SK-N-SH (cell line): ENCODE measurements at regions not wholly inside any gene's neighbourhood (a gene's known extent, or its start where the extent isn't known, plus 50 kb on each side); places are given as distances from the start of the nearest gene placed in this dataset.
"Not testable (repeated sequence)": the region's sequence is repeated elsewhere in the genome, so short reads cannot be mapped to it uniquely, and the experiment has no call there.

Experiments used
- CHD2 ChIP-seq: fragments of 150-350 bp; IDR thresholded peaks from 2 replicates; pipeline ENCODE4 v1.6.1; 2018; ENCODE audit warnings: low read length; ENCODE audit not compliant: partially characterized antibody
- EP300 ChIP-seq, 2 experiments: IDR thresholded peaks; 2 replicates each; pipeline versions ENCODE4 v1.4.0 to v1.6.1; 2012; ENCODE audit warnings: borderline replicate concordance in 1 of 2, low read depth in 1 of 2, low read length in 1 of 2
- EZH2phosphoT487 ChIP-seq: fragments of 200-600 bp; sonication (generic); IDR thresholded peaks from 2 replicates; pipeline ENCODE4 v1.6.1; 2017; ENCODE audit warnings: low read depth, mixed run types, mild to moderate bottlenecking, antibody characterized with exemption, moderate library complexity, borderline replicate concordance
- RFX5 ChIP-seq: IDR thresholded peaks from 2 replicates; pipeline ENCODE4 v1.6.1; 2012; ENCODE audit warnings: mild to moderate bottlenecking, improper control_type of control experiment, low read length
- TAF1 ChIP-seq: IDR thresholded peaks from 2 replicates; pipeline ENCODE4 v1.6.1; 2012; ENCODE audit warnings: low read depth, mild to moderate bottlenecking, low read length, moderate library complexity, borderline replicate concordance
- TCF12 ChIP-seq: IDR thresholded peaks from 2 replicates; pipeline ENCODE4 v1.4.0; 2012
- TEAD4 ChIP-seq: IDR thresholded peaks from 2 replicates; pipeline ENCODE4 v1.4.0; 2012; ENCODE audit warnings: mild to moderate bottlenecking, borderline replicate concordance; ENCODE audit not compliant: insufficient read depth
- TF ChIP-seq, protein P1 (sequence below): fragments of 200-600 bp; sonication (generic); IDR thresholded peaks from 2 replicates; pipeline ENCODE4 v1.6.1; 2017; ENCODE audit warnings: antibody characterized with exemption, mild to moderate bottlenecking, moderate library complexity
- TF ChIP-seq, protein P2 (sequence below): IDR thresholded peaks from 2 replicates; pipeline ENCODE4 v1.4.0; 2012; ENCODE audit warnings: low read depth
- TF ChIP-seq, protein P3 (sequence below): fragments of 150-350 bp; IDR thresholded peaks from 2 replicates; pipeline ENCODE4 v1.6.1; 2017; ENCODE audit warnings: antibody characterized with exemption, low read length, low read depth, borderline replicate concordance
- TF ChIP-seq, protein P4 (sequence below): IDR thresholded peaks from 2 replicates; pipeline ENCODE4 v1.6.1; 2012; ENCODE audit warnings: mild to moderate bottlenecking, low read depth, low read length, moderate library complexity

DNA sequence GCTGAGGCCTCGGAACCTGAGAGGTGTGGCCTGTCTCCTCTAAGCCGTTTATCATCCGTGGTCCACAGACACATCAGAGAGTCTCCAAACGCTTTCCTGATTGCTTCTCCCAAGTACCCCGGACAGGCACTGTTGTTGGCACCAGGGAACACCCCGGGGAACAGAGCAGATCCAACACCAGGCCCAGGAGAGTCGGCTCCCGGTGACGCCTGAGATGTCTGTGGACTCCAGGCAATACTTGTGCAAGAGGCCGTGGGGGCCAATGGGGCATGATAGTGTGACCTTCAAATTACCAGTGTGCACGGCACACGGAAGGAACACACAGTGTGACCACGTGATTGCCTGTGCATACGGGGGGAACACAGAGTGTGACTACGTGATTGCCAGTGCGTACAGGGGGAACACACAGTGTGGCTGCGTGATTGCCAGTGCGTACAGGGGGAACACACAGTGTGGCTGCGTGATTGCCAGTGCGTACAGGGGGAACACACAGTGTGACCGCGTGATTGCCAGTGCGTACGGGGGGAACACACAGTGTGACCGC, 136.6 kb downstream of the RTP5 start:
- TF ChIP-seq TCF12; TEAD4; EZH2phosphoT487; TAF1; CHD2; RFX5; EP300 (IDR thresholded peaks at IDR 0.05; ENCODE audit: borderline replicate concordance in 1 of 2, low read depth in 1 of 2, low read length in 1 of 2): not testable (repeated sequence)
- TF ChIP-seq, protein P1, sequence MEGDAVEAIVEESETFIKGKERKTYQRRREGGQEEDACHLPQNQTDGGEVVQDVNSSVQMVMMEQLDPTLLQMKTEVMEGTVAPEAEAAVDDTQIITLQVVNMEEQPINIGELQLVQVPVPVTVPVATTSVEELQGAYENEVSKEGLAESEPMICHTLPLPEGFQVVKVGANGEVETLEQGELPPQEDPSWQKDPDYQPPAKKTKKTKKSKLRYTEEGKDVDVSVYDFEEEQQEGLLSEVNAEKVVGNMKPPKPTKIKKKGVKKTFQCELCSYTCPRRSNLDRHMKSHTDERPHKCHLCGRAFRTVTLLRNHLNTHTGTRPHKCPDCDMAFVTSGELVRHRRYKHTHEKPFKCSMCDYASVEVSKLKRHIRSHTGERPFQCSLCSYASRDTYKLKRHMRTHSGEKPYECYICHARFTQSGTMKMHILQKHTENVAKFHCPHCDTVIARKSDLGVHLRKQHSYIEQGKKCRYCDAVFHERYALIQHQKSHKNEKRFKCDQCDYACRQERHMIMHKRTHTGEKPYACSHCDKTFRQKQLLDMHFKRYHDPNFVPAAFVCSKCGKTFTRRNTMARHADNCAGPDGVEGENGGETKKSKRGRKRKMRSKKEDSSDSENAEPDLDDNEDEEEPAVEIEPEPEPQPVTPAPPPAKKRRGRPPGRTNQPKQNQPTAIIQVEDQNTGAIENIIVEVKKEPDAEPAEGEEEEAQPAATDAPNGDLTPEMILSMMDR: not testable (repeated sequence)
- TF ChIP-seq, protein P2, sequence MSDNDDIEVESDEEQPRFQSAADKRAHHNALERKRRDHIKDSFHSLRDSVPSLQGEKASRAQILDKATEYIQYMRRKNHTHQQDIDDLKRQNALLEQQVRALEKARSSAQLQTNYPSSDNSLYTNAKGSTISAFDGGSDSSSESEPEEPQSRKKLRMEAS: not testable (repeated sequence)
- TF ChIP-seq, protein P3, sequence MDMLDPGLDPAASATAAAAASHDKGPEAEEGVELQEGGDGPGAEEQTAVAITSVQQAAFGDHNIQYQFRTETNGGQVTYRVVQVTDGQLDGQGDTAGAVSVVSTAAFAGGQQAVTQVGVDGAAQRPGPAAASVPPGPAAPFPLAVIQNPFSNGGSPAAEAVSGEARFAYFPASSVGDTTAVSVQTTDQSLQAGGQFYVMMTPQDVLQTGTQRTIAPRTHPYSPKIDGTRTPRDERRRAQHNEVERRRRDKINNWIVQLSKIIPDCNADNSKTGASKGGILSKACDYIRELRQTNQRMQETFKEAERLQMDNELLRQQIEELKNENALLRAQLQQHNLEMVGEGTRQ: not testable (repeated sequence)
- TF ChIP-seq, protein P4, sequence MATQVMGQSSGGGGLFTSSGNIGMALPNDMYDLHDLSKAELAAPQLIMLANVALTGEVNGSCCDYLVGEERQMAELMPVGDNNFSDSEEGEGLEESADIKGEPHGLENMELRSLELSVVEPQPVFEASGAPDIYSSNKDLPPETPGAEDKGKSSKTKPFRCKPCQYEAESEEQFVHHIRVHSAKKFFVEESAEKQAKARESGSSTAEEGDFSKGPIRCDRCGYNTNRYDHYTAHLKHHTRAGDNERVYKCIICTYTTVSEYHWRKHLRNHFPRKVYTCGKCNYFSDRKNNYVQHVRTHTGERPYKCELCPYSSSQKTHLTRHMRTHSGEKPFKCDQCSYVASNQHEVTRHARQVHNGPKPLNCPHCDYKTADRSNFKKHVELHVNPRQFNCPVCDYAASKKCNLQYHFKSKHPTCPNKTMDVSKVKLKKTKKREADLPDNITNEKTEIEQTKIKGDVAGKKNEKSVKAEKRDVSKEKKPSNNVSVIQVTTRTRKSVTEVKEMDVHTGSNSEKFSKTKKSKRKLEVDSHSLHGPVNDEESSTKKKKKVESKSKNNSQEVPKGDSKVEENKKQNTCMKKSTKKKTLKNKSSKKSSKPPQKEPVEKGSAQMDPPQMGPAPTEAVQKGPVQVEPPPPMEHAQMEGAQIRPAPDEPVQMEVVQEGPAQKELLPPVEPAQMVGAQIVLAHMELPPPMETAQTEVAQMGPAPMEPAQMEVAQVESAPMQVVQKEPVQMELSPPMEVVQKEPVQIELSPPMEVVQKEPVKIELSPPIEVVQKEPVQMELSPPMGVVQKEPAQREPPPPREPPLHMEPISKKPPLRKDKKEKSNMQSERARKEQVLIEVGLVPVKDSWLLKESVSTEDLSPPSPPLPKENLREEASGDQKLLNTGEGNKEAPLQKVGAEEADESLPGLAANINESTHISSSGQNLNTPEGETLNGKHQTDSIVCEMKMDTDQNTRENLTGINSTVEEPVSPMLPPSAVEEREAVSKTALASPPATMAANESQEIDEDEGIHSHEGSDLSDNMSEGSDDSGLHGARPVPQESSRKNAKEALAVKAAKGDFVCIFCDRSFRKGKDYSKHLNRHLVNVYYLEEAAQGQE: not testable (repeated sequence)
